ENCODE measurements at regions not wholly inside any gene's neighbourhood (a gene's known extent, or its start where the extent isn't known, plus 50 kb on each side); places are given as distances from the start of the nearest gene placed in this dataset.

DNA sequence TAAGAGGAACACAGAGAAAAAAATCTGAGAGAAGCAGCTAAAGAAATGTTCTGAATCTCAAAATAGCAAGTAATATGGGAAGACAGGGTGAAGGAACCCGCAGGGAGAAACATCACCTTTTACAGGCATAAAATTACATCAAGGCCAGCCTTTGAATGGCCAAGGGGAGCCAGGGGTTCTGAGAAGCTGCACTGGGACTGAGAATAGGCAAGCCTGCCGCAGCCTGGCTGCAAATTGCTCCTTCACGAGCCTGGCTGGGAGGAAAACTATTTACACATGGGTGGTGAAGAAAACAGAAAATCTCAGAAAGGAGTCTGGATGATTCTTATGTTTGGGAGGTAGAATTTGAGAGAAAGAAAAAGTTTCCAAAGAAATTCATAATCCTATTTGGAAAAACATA, 74.5 kb upstream of the QRFPR start:
- TF ChIP-seq, protein P1, sequence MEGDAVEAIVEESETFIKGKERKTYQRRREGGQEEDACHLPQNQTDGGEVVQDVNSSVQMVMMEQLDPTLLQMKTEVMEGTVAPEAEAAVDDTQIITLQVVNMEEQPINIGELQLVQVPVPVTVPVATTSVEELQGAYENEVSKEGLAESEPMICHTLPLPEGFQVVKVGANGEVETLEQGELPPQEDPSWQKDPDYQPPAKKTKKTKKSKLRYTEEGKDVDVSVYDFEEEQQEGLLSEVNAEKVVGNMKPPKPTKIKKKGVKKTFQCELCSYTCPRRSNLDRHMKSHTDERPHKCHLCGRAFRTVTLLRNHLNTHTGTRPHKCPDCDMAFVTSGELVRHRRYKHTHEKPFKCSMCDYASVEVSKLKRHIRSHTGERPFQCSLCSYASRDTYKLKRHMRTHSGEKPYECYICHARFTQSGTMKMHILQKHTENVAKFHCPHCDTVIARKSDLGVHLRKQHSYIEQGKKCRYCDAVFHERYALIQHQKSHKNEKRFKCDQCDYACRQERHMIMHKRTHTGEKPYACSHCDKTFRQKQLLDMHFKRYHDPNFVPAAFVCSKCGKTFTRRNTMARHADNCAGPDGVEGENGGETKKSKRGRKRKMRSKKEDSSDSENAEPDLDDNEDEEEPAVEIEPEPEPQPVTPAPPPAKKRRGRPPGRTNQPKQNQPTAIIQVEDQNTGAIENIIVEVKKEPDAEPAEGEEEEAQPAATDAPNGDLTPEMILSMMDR (conservative IDR thresholded peaks at IDR 0.05) = no peak
- TF ChIP-seq EZH2 (IDR thresholded peaks at IDR 0.05; ENCODE audit: low read depth) = no peak
